ENCODE measurements at regions not wholly inside any gene's neighbourhood (a gene's known extent, or its start where the extent isn't known, plus 50 kb on each side); places are given as distances from the start of the nearest gene placed in this dataset.

GRCh38 chr14:104284636-104285507 lies 146.5 kb downstream of the KIF26A start:
- WGBS (ENCODE audit: insufficient coverage): 78% methylated on average over 27 of the region's 29 CpGs
- no peaks in the 10 kb centered on the region for H3K9me3 ChIP-seq (replicated peaks; ENCODE audit: control insufficient read depth, low read depth, low read length)
- no peak overlapping the region for H3K4me3 ChIP-seq (ENCODE audit: low read length)
- H3K27ac ChIP-seq (ENCODE audit: low read length): no peak overlapping the region
- peaks cover 34% of the 10 kb centered on the region for H3K4me1 ChIP-seq (ENCODE audit: control insufficient read depth, insufficient read depth, low read length)
- DNase-seq: no peak
- H3K27me3 ChIP-seq (ENCODE audit: control insufficient read depth, insufficient read depth, low read length): no peaks in the 10 kb centered on the region
- no peaks in the 10 kb centered on the region for H3K36me3 ChIP-seq (ENCODE audit: control insufficient read depth, insufficient read depth, low read length)

DNA sequence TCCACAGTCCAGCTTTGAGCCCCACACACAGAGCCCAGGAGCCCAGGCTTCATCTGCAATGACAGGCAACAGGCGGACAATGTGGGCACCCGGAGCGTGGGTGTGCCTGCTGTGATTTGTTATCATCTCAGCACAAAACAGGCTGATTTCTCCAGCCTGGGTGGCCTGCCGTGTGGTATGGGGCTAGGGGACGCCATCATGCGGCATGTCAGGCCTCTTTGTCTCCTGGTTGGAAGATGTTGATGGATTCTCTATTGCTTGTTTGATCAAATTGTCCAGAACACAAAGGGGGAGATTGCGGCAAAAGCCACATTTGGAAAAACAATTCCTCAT lies 147.1 kb downstream of the KIF26A start:
- H3K36me3 ChIP-seq (ENCODE audit: control insufficient read depth, insufficient read depth, low read length): no peaks in the 10 kb centered on the region
- H3K4me1 ChIP-seq (ENCODE audit: control insufficient read depth, insufficient read depth, low read length): peaks cover 32% of the 10 kb centered on the region
- no peak overlapping the region for H3K4me3 ChIP-seq (ENCODE audit: low read length)
- H3K27me3 ChIP-seq (ENCODE audit: control insufficient read depth, insufficient read depth, low read length): no peaks in the 10 kb centered on the region
- DNase-seq: no peak
- 89% methylated on average over 3 of the region's 7 CpGs for WGBS (ENCODE audit: insufficient coverage)
- H3K9me3 ChIP-seq (replicated peaks; ENCODE audit: control insufficient read depth, low read depth, low read length): no peaks in the 10 kb centered on the region
- H3K27ac ChIP-seq (ENCODE audit: low read length): no peak overlapping the region

- Histone ChIP-seq H3K27ac (ENCODE audit: low read length) (no peak overlapping the region), H3K4me1 (ENCODE audit: control insufficient read depth, insufficient read depth, low read length) (peaks cover 33% of the 10 kb centered on the region), H3K36me3 (ENCODE audit: control insufficient read depth, insufficient read depth, low read length) (no peaks in the 10 kb centered on the region), H3K9me3 (replicated peaks; ENCODE audit: control insufficient read depth, low read depth, low read length) (no peaks in the 10 kb centered on the region), H3K27me3 (ENCODE audit: control insufficient read depth, insufficient read depth, low read length) (peaks cover 2% of the 10 kb centered on the region), H3K4me3 (ENCODE audit: low read length) (no peak overlapping the region)
- DNase-seq: no peak
- 83% methylated on average over 6 of the region's 11 CpGs for WGBS (ENCODE audit: insufficient coverage)
Observed at GRCh38 chr14:104286086-104286485, 147.7 kb downstream of the KIF26A start.

- Histone ChIP-seq H3K4me3 (ENCODE audit: low read length) (no peak overlapping the region), H3K4me1 (ENCODE audit: control insufficient read depth, insufficient read depth, low read length) (peaks cover 31% of the 10 kb centered on the region), H3K27me3 (ENCODE audit: control insufficient read depth, insufficient read depth, low read length) (peaks cover 2% of the 10 kb centered on the region), H3K36me3 (ENCODE audit: control insufficient read depth, insufficient read depth, low read length) (no peaks in the 10 kb centered on the region), H3K9me3 (replicated peaks; ENCODE audit: control insufficient read depth, low read depth, low read length) (no peaks in the 10 kb centered on the region), H3K27ac (ENCODE audit: low read length) (no peak overlapping the region)
- 88% methylated on average over 7 of the region's 7 CpGs for WGBS (ENCODE audit: insufficient coverage)
- no peak for DNase-seq
Observed at GRCh38 chr14:104286496-104286895, 148.1 kb downstream of the KIF26A start.

GRCh38 chr14:104287301-104288009 lies 149.1 kb downstream of the KIF26A start:
- H3K9me3 ChIP-seq (replicated peaks; ENCODE audit: control insufficient read depth, low read depth, low read length): no peaks in the 10 kb centered on the region
- no peak overlapping the region for H3K27ac ChIP-seq (ENCODE audit: low read length)
- H3K4me1 ChIP-seq (ENCODE audit: control insufficient read depth, insufficient read depth, low read length): peaks cover 22% of the 10 kb centered on the region
- H3K4me3 ChIP-seq (ENCODE audit: low read length): no peak overlapping the region
- DNase-seq: no peak
- peaks cover 3% of the 10 kb centered on the region for H3K27me3 ChIP-seq (ENCODE audit: control insufficient read depth, insufficient read depth, low read length)
- H3K36me3 ChIP-seq (ENCODE audit: control insufficient read depth, insufficient read depth, low read length): no peaks in the 10 kb centered on the region
- 83% methylated on average over 9 of the region's 11 CpGs for WGBS (ENCODE audit: insufficient coverage)

- no peak overlapping the region for H3K27ac ChIP-seq (ENCODE audit: low read length)
- H3K4me1 ChIP-seq (ENCODE audit: control insufficient read depth, insufficient read depth, low read length): peaks cover 14% of the 10 kb centered on the region
- WGBS (ENCODE audit: insufficient coverage): 84% methylated on average over 12 of the region's 12 CpGs
- no peak for DNase-seq
- no peaks in the 10 kb centered on the region for H3K36me3 ChIP-seq (ENCODE audit: control insufficient read depth, insufficient read depth, low read length)
- H3K27me3 ChIP-seq (ENCODE audit: control insufficient read depth, insufficient read depth, low read length): peaks cover 5% of the 10 kb centered on the region
- no peaks in the 10 kb centered on the region for H3K9me3 ChIP-seq (replicated peaks; ENCODE audit: control insufficient read depth, low read depth, low read length)
- no peak overlapping the region for H3K4me3 ChIP-seq (ENCODE audit: low read length)
Observed at GRCh38 chr14:104288272-104288671, 149.9 kb downstream of the KIF26A start.

- H3K9me3 ChIP-seq (replicated peaks; ENCODE audit: control insufficient read depth, low read depth, low read length): no peaks in the 10 kb centered on the region
- 67% methylated on average over 1 of the region's 3 CpGs for WGBS (ENCODE audit: insufficient coverage)
- DNase-seq: no peak
- H3K27me3 ChIP-seq (ENCODE audit: control insufficient read depth, insufficient read depth, low read length): peaks cover 7% of the 10 kb centered on the region
- H3K36me3 ChIP-seq (ENCODE audit: control insufficient read depth, insufficient read depth, low read length): no peaks in the 10 kb centered on the region
- no peak overlapping the region for H3K27ac ChIP-seq (ENCODE audit: low read length)
- H3K4me3 ChIP-seq (ENCODE audit: low read length): no peak overlapping the region
- H3K4me1 ChIP-seq (ENCODE audit: control insufficient read depth, insufficient read depth, low read length): peaks cover 10% of the 10 kb centered on the region
Observed at GRCh38 chr14:104289507-104289906, 151.1 kb downstream of the KIF26A start.

DNA sequence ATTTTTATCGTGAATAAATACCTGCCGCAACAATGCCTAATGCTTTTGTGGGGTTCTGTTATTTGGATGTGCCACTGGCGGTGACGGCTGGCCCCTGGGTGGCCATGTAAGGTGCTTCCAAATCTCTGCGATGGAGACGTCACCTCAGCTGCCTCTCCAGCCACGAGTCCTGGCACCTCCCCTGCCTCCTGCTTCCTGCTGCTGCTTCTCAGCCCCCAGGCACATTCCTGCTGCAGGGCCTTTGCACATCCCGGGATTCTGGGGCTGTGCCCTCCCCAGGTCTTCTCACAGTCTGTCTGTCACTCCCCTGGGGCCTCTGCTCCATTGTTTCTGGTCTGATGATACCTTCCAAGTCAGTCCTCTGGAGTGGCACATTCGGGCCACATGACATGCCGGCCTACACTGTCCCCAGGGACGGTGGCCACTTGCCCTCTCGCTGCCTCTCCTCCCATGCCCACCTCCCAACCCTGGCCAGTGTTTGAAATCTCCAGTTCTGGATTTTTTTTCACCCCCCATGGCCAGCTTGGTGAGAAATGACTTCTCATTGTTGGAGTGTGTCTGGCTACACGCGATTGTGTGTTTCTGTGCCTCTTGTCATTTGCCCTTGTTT lies 151.8 kb downstream of the KIF26A start:
- 57% methylated on average over 8 of the region's 14 CpGs for WGBS (ENCODE audit: insufficient coverage)
- Histone ChIP-seq H3K4me1 (ENCODE audit: control insufficient read depth, insufficient read depth, low read length) (peaks cover 12% of the 10 kb centered on the region), H3K4me3 (ENCODE audit: low read length) (no peak overlapping the region), H3K36me3 (ENCODE audit: control insufficient read depth, insufficient read depth, low read length) (no peaks in the 10 kb centered on the region), H3K27me3 (ENCODE audit: control insufficient read depth, insufficient read depth, low read length) (peaks cover 7% of the 10 kb centered on the region), H3K9me3 (replicated peaks; ENCODE audit: control insufficient read depth, low read depth, low read length) (no peaks in the 10 kb centered on the region), H3K27ac (ENCODE audit: low read length) (no peak overlapping the region)
- no peak for DNase-seq

DNA sequence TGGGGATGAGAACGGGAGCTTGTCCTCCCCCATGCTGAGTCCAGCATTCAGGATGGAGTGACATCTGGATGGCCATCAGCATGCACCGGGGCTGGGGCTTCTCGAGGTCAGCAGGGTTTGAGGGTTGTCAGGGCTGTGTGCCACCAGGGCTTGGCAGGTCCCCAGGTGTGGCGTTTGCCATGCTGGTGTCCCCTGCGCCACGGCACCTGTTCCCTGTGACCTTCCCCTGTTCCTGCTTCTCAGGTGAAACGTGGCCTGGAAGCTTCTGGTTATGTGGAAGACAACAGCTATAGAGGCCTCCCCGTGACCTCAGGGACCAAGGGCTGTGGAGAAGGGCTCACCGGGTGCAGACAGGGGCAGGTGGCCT lies 152.4 kb downstream of the KIF26A start:
- H3K4me3 ChIP-seq (ENCODE audit: low read length): no peak overlapping the region
- H3K9me3 ChIP-seq (replicated peaks; ENCODE audit: control insufficient read depth, low read depth, low read length): no peaks in the 10 kb centered on the region
- H3K36me3 ChIP-seq (ENCODE audit: control insufficient read depth, insufficient read depth, low read length): no peaks in the 10 kb centered on the region
- H3K27me3 ChIP-seq (ENCODE audit: control insufficient read depth, insufficient read depth, low read length): peaks cover 7% of the 10 kb centered on the region
- WGBS (ENCODE audit: insufficient coverage): 73% methylated on average over 4 of the region's 9 CpGs
- DNase-seq: no peak
- peaks cover 12% of the 10 kb centered on the region for H3K4me1 ChIP-seq (ENCODE audit: control insufficient read depth, insufficient read depth, low read length)
- H3K27ac ChIP-seq (ENCODE audit: low read length): no peak overlapping the region

Measured in muscle of leg (tissue), 3 donors.